ENCODE measurements at regions not wholly inside any gene's neighbourhood (a gene's known extent, or its start where the extent isn't known, plus 50 kb on each side); places are given as distances from the start of the nearest gene placed in this dataset.
A peak's percentile ranks its signal among the peaks of the same experiment; 100 is the strongest.
"Not testable (repeated sequence)": the region's sequence is repeated elsewhere in the genome, so short reads cannot be mapped to it uniquely, and the experiment has no call there.

- not testable (repeated sequence) for DNase-seq, H3K9me3 ChIP-seq, H3K27me3 ChIP-seq
Observed at GRCh38 chr5:67864335-67864734, 351.2 kb upstream of the PIK3R1 start.

GRCh38 chr5:67858471-67859031, 357.0 kb upstream of the PIK3R1 start:
- H3K36me3 ChIP-seq = no peaks in the 10 kb centered on the region
- no peaks in the 10 kb centered on the region for H3K9me3 ChIP-seq
- DNase-seq = no peak
- no peak overlapping the region for H3K4me3 ChIP-seq
- no peaks in the 10 kb centered on the region; the same call in 1 of the 2 replicates for H3K27me3 ChIP-seq

More at GRCh38 chr5:67864335-67864734, 351.2 kb upstream of the PIK3R1 start:
- not testable (repeated sequence) for H3K36me3 ChIP-seq, H3K4me3 ChIP-seq

GRCh38 chr5:67857502-67857901, 358.1 kb upstream of the PIK3R1 start:
- no peak for DNase-seq
- Histone ChIP-seq H3K27me3 (no peaks in the 10 kb centered on the region; the same call in 1 of the 2 replicates), H3K9me3 (no peaks in the 10 kb centered on the region), H3K36me3 (no peaks in the 10 kb centered on the region), H3K4me3 (no peak overlapping the region)

DNA sequence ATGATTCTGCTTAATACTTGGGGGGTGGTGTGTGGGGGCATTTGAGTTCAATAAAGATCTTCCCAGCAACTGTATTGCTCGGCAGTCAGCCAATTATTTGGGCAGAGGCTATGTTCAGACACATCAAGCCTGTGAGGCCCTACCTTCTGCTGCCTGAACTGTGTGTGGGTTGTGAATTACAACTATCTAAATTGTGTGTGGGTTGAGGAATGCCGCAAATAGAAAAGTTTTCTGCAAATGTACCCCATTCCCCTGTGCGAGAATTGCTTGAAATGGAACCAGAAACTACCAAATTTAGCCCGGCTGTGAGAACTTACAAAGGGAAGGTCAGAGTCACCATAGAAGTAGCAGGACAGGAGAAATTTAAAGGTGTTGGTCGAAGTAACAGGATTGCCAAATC, 360.0 kb upstream of the PIK3R1 start:
- H3K27me3 ChIP-seq = no peaks in the 10 kb centered on the region; the same call in 1 of the 2 replicates

GRCh38 chr5:67850906-67851305, 364.6 kb upstream of the PIK3R1 start:
- not testable (repeated sequence) for H3K27me3 ChIP-seq, DNase-seq, H3K9me3 ChIP-seq, H3K4me3 ChIP-seq, H3K36me3 ChIP-seq

More for the DNA sequence above, 360.0 kb upstream of the PIK3R1 start:
- no peaks in the 10 kb centered on the region for H3K36me3 ChIP-seq
- H3K9me3 ChIP-seq = no peaks in the 10 kb centered on the region
- no peak overlapping the region for H3K4me3 ChIP-seq
- DNase-seq = no peak

DNA sequence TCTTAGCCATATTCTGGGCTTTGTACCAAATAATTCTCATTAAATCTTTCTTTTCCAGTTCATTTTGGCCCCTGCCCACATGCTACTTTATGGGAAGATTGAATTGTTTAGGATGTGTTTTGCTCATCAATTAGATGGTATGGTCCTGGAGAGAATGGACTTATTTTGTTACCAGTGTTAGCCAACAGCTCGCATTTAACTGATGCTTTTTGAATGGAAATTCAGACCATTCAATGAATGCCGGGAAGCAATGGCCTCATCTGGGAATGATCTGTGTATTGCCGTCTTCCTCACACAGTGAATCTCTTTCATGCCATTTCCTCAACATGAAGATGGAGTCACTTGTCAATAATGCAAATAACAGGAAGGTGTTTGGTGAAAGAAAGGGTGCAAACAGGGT, 370.6 kb upstream of the PIK3R1 start:
- Histone ChIP-seq H3K27me3 (peaks cover 2% of the 10 kb centered on the region; the same call in 1 of the 2 replicates), H3K9me3 (no peaks in the 10 kb centered on the region), H3K36me3 (no peaks in the 10 kb centered on the region), H3K4me3 (no peak overlapping the region)
- no peak for DNase-seq

DNA sequence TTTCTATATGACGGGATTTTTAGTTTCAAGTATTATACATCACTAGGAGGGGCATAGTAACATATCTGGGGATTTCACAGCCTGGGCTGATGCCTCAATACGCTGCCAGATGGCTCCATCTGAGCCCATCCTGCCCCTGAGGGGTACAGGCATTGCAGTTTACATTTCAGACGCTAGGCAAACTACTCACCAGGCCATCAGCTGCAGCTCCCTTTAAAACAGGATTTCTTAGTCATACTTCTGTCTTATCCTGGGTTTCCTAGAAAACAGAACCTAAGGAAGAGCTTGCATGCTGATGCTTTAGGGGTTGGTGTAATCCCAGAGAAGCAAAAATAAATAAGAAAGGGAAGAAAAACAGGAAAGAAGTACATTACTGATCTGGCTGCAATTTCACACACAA, 372.8 kb upstream of the PIK3R1 start:
- DNase-seq = peak; percentile 9
- Histone ChIP-seq H3K4me3 (no peak overlapping the region), H3K9me3 (no peaks in the 10 kb centered on the region), H3K27me3 (0 out of 2 replicates have a peak, but pooled peaks cover 2% of the 10 kb centered on the region), H3K36me3 (no peaks in the 10 kb centered on the region)

DNA sequence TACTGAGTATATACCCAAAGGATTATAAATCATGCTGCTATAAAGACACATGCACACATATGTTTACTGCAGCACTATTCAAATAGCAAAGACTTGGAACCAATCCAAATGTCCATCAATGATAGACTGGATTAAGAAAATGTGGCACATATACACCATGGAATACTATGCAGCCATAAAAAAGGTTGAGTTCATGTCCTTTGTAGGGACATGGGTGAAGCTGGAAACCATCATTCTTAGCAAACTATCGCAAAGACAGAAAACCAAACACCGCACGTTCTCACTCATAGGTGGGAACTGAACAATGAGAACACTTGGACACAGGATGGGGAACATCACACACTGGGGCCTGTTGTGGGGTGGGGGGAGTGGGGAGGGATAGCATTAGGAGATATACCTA, 378.3 kb upstream of the PIK3R1 start:
- not testable (repeated sequence) for DNase-seq, H3K27me3 ChIP-seq

GRCh38 chr5:67836496-67836895, 379.1 kb upstream of the PIK3R1 start:
- not testable (repeated sequence) for H3K27me3 ChIP-seq, H3K4me3 ChIP-seq, H3K9me3 ChIP-seq, H3K36me3 ChIP-seq, DNase-seq

More for the DNA sequence above, 378.3 kb upstream of the PIK3R1 start:
- H3K9me3 ChIP-seq, H3K36me3 ChIP-seq, H3K4me3 ChIP-seq: not testable (repeated sequence)

- Histone ChIP-seq H3K36me3 (no peaks in the 10 kb centered on the region), H3K27me3 (no peaks in the 10 kb centered on the region), H3K9me3 (no peaks in the 10 kb centered on the region), H3K4me3 (no peak overlapping the region)
- no peak for DNase-seq
Observed at GRCh38 chr5:67831048-67831447, 384.5 kb upstream of the PIK3R1 start.

- H3K4me3 ChIP-seq = no peak overlapping the region
Observed at GRCh38 chr5:67827541-67827940, 388.0 kb upstream of the PIK3R1 start.

DNA sequence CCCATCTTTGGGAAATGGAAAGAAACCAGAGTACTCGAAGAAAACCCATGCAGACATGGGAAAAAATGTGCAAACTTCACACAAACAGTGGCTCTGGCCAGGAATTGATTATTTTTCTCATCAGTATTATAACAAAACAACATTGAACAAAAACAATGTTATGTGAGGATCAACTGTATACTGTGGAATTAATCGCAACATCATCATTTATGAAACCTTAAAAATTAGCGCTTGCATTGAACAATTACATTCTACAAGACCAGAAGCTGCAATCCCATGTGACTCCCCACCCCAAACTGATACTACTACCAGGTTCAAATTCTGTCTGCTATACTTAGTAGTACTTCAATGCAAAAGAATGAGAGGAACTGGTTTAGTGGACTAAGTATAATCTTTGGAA, 390.7 kb upstream of the PIK3R1 start:
- DNase-seq = no peak
- Histone ChIP-seq H3K9me3 (no peaks in the 10 kb centered on the region), H3K27me3 (no peaks in the 10 kb centered on the region)

More at GRCh38 chr5:67827541-67827940, 388.0 kb upstream of the PIK3R1 start:
- no peaks in the 10 kb centered on the region for H3K27me3 ChIP-seq
- H3K36me3 ChIP-seq = no peaks in the 10 kb centered on the region
- no peaks in the 10 kb centered on the region for H3K9me3 ChIP-seq
- DNase-seq = no peak

GRCh38 chr5:67817652-67818051, 397.9 kb upstream of the PIK3R1 start:
- Histone ChIP-seq H3K27me3 (no peaks in the 10 kb centered on the region), H3K9me3 (no peaks in the 10 kb centered on the region), H3K4me3 (no peak overlapping the region), H3K36me3 (no peaks in the 10 kb centered on the region)
- no peak for DNase-seq

More for the DNA sequence above, 390.7 kb upstream of the PIK3R1 start:
- Histone ChIP-seq H3K4me3 (no peak overlapping the region), H3K36me3 (no peaks in the 10 kb centered on the region)

GRCh38 chr5:67816456-67816855, 399.1 kb upstream of the PIK3R1 start:
- no peaks in the 10 kb centered on the region for H3K27me3 ChIP-seq
- H3K9me3 ChIP-seq = no peaks in the 10 kb centered on the region
- no peak for DNase-seq
- H3K4me3 ChIP-seq = no peak overlapping the region
- no peaks in the 10 kb centered on the region for H3K36me3 ChIP-seq

DNA sequence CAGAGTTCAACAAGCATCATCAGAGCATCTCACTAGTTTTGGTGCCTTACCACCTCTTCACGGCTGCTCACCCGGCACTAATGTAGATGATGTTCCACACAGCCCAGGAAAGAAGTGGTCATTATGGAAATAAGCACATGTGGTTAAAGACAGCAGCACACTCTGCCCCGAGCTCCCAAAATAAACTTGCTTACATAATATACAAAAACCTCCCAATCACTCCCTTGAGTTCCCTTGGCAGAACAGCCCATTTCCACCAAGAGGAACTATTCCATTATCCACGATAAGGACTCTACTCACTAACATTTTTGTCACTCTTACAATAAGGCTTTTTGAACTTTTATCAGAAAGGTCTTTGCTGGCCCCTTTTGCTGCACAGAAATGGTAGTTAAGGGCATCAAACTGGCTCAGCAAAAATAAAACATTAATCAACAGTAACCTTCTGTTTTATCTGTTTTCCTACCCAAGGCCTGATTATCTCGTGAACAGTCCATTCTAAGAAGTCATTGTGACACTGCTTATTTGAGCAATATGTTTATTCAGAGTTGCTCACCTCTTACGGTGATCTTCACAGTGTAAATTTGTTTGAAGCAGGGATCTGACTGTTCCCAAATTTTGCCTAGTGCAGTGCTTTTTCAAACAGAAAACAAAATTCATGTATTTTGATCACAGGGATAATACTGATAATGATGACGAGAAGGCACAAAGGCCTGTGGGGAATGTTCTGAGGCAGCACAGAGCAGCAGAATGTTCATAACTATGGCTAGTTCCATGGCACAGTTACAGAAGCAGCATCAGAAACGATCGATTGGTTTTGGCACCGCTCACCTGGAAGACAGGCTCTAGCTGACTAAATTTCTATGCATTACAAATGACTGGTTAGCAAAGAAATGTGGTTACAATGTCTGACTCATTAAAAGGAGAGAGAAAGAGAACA, 399.8 kb upstream of the PIK3R1 start:
- DNase-seq = peak; percentile 53
- Histone ChIP-seq H3K4me3 (no peak overlapping the region), H3K36me3 (no peaks in the 10 kb centered on the region)

DNA sequence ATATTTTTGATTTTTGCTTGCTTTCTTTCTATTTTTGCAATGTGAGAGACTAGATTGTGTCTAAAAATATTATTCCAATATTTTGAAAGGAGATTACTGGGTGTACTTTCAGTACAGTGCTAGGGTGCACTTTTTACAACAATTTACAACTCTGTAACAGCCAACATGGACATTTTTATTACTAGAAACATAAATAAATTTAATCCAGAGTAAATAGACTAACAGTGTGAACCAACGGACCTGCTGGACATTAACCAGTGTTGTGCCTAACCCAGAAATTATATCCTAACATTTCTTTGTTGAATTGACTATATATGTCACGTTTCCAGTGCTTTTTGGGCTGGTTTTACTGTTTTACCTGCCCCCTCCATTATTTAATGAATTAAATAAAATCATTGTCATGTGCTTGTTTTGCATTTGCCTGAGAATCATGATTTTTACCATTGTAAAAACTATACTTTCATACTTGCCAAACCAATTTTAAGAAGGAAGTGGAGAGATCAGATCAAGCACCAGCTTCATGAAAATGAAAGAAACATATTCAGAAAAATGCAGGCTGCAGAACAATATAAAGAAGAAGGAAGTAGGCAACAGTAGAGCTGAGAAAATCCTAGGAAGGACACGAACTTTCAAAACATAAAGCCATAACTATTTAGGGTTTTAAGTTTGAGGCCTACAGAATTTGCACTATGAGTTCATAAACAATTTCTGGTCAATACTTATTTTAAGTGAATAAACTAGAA, 400.8 kb upstream of the PIK3R1 start:
- no peaks in the 10 kb centered on the region for H3K36me3 ChIP-seq
- H3K9me3 ChIP-seq = no peaks in the 10 kb centered on the region
- no peak for DNase-seq
- no peak overlapping the region for H3K4me3 ChIP-seq
- no peaks in the 10 kb centered on the region for H3K27me3 ChIP-seq

More for the DNA sequence above, 399.8 kb upstream of the PIK3R1 start:
- no peaks in the 10 kb centered on the region for H3K9me3 ChIP-seq
- no peaks in the 10 kb centered on the region for H3K27me3 ChIP-seq
